IgD-negative memory B cell (primary cell): ENCODE measurements at regions not wholly inside any gene's neighbourhood (a gene's known extent, or its start where the extent isn't known, plus 50 kb on each side); places are given as distances from the start of the nearest gene placed in this dataset.

Source experiments
- H3K27ac Mint-ChIP-seq, 3 donors: one replicate each; pipeline ENCODE4 v1.8.0; 2020 to 2022; ENCODE audit warnings: mild to moderate bottlenecking in 3 of 3, mixed read lengths in 3 of 3, moderate library complexity in 1 of 3
- H3K27me3 Mint-ChIP-seq: one replicate; pipeline ENCODE4 v1.8.0; 2021; ENCODE audit warnings: mixed read lengths
- H3K36me3 Mint-ChIP-seq: one replicate; pipeline ENCODE4 v1.8.0; 2020; ENCODE audit warnings: mild to moderate bottlenecking, mixed read lengths
- H3K4me1 Mint-ChIP-seq, 3 donors: one replicate each; pipeline ENCODE4 v1.8.0; 2020 to 2022; ENCODE audit warnings: mixed read lengths in 3 of 3, mild to moderate bottlenecking in 1 of 3
- H3K4me3 Mint-ChIP-seq, 4 donors: one replicate each; pipeline ENCODE4 v1.8.0; 2020 to 2022; ENCODE audit warnings: mild to moderate bottlenecking in 4 of 4, mixed read lengths in 4 of 4, moderate library complexity in 3 of 4
- H3K9me3 Mint-ChIP-seq, 3 donors: one replicate each; pipeline ENCODE4 v1.8.0; 2020 to 2021; ENCODE audit warnings: mixed read lengths in 3 of 3, mild to moderate bottlenecking in 1 of 3

DNA sequence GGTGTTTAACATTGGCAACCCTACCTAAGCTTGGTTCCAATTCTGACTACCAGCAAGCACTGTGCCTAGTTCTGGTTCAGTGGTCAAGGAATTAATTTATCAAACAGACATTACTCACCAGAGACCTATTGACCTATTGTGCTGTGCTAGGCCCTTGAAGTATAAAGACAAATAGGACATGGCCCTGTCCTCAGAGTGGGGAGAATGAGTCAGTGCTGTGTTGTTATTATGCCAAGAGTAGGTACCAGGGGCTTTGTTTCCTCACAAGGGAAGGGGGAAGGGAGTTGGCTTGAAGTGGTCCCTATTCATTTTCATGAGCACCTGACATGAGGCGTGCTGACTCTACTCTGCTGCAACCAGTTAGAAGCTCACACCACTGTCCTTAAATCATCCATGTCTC lies 62.6 kb upstream of the PLPP4 start:
- peaks cover 2% of the 10 kb centered on the region for H3K36me3 Mint-ChIP-seq

DNA sequence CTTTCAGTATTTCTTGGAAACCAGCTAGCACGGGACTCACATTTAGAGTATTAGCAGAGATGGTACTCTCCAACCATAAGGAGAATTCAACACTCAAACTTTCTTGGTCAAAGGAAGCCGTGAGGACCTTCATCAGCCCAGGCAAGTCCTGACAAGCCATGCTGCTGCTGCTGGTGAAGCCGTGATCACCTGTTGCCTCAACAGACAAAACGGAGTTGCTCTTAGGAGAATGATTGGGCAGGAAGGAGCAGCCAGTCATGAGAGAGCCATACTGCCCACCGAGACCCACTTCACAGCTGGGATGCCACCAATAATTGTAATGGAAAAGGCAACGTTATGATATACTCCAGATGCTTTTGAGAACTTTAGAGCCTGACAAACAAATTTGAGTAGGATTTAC lies 60.8 kb upstream of the PLPP4 start:
- H3K27me3 Mint-ChIP-seq, result no peaks in the 10 kb centered on the region
- H3K4me3 Mint-ChIP-seq, result no peak overlapping the region
- peaks cover 2% of the 10 kb centered on the region for H3K36me3 Mint-ChIP-seq
- peaks cover 0 to 3% (median 0%) of the 10 kb centered on the region in 3 donors for H3K4me1 Mint-ChIP-seq
- H3K27ac Mint-ChIP-seq, result no peak overlapping the region
- H3K9me3 Mint-ChIP-seq, result peaks cover 0 to 3% (median 0%) of the 10 kb centered on the region in 3 donors

More for the DNA sequence above, 62.6 kb upstream of the PLPP4 start:
- Mint-ChIP-seq H3K4me3 (no peak overlapping the region), H3K9me3 (peaks cover 0 to 3% (median 0%) of the 10 kb centered on the region in 3 donors), H3K27ac (no peak overlapping the region), H3K4me1 (peaks cover 0 to 3% (median 0%) of the 10 kb centered on the region in 3 donors), H3K27me3 (peaks cover 3% of the 10 kb centered on the region)

- H3K27me3 Mint-ChIP-seq, result no peaks in the 10 kb centered on the region
- peak overlapping the region in 1 of 3 donors; percentile 9 for H3K27ac Mint-ChIP-seq
- peaks cover 0 to 3% (median 1%) of the 10 kb centered on the region in 3 donors for H3K9me3 Mint-ChIP-seq
- peaks cover 2% of the 10 kb centered on the region for H3K36me3 Mint-ChIP-seq
- H3K4me1 Mint-ChIP-seq, result peaks cover 0 to 2% (median 0%) of the 10 kb centered on the region in 3 donors
- no peak overlapping the region for H3K4me3 Mint-ChIP-seq
Measured at GRCh38 chr10:120398180-120398579, 58.8 kb upstream of the PLPP4 start.

DNA sequence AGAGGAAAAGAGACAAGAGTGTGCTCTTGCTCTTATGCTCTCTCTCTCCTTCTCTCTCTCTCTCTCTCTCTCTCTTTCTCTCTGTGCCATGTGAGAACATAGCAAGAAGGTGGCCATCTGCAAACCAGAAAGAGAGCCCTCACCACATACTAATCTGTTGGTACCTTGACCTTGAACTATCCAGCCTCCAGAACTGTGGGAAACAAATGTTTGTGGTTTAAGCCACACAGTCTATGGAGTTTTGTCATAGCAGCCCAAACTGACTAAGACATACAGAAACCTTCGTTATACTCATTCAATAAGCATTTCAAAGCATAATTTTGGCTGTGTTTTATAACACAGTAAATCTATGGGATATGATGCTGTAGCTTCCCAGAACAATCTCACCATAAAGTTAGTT lies 56.4 kb upstream of the PLPP4 start:
- Mint-ChIP-seq H3K36me3 (no peaks in the 10 kb centered on the region), H3K4me1 (no peaks in the 10 kb centered on the region), H3K27me3 (no peaks in the 10 kb centered on the region), H3K4me3 (no peak overlapping the region), H3K9me3 (peaks cover 0 to 1% (median 0%) of the 10 kb centered on the region in 3 donors), H3K27ac (no peak overlapping the region)

GRCh38 chr10:120402147-120402766 lies 54.8 kb upstream of the PLPP4 start:
- H3K27me3 Mint-ChIP-seq, result peaks cover 1% of the 10 kb centered on the region
- no peak overlapping the region for H3K4me3 Mint-ChIP-seq
- H3K4me1 Mint-ChIP-seq, result no peaks in the 10 kb centered on the region
- no peak overlapping the region for H3K27ac Mint-ChIP-seq
- H3K9me3 Mint-ChIP-seq, result peaks cover 0 to 1% (median 0%) of the 10 kb centered on the region in 3 donors
- H3K36me3 Mint-ChIP-seq, result no peaks in the 10 kb centered on the region

DNA sequence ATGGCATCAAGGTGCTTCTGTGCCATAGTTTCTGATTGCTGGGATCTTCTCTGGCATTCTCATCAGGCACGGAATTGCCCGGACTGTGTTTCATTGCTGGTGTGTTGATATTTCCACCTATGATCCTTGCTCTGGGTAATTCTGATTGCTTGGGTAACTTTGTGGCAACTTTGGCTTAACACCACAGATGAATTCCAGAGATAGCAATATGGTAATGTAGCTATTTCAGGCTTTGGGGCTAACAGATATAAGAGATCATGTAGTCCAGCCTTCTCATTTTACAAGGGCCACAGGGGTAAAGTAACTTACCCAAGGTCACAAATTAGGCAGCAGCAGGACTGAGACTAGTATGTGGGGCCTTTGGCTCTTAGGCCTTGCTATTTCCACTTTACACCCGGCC lies 53.9 kb upstream of the PLPP4 start:
- H3K36me3 Mint-ChIP-seq, result no peaks in the 10 kb centered on the region
- H3K4me1 Mint-ChIP-seq, result no peaks in the 10 kb centered on the region
- H3K27me3 Mint-ChIP-seq, result peaks cover 1% of the 10 kb centered on the region
- H3K9me3 Mint-ChIP-seq, result peaks cover 0 to 1% (median under 1%) of the 10 kb centered on the region in 3 donors
- no peak overlapping the region for H3K4me3 Mint-ChIP-seq
- H3K27ac Mint-ChIP-seq, result no peak overlapping the region

GRCh38 chr10:120406376-120406775 lies 50.7 kb upstream of the PLPP4 start:
- peaks cover 0 to 1% (median 1%) of the 10 kb centered on the region in 3 donors for H3K9me3 Mint-ChIP-seq
- no peaks in the 10 kb centered on the region for H3K4me1 Mint-ChIP-seq
- no peak overlapping the region for H3K27ac Mint-ChIP-seq
- H3K36me3 Mint-ChIP-seq, result no peaks in the 10 kb centered on the region
- H3K4me3 Mint-ChIP-seq, result no peak overlapping the region
- H3K27me3 Mint-ChIP-seq, result peaks cover 6% of the 10 kb centered on the region
